Osteocyte (in vitro differentiated cells): ENCODE measurements at regions not wholly inside any gene's neighbourhood (a gene's known extent, or its start where the extent isn't known, plus 50 kb on each side); places are given as distances from the start of the nearest gene placed in this dataset.

Experiments
- DNase-seq: peaks from one replicate; pipeline ENCODE4 v3.0.0; 2021; ENCODE audit warnings: mixed read lengths; ENCODE audit not compliant: unreplicated experiment; ENCODE audit errors: extremely low spot score
- H3K27ac Mint-ChIP-seq: one replicate; pipeline ENCODE4 v1.8.0; 2021; ENCODE audit warnings: mild to moderate bottlenecking, mixed read lengths; ENCODE audit not compliant: unreplicated experiment
- H3K27me3 Mint-ChIP-seq: one replicate; pipeline ENCODE4 v1.8.0; 2021; ENCODE audit warnings: mixed read lengths; ENCODE audit not compliant: unreplicated experiment
- H3K36me3 Mint-ChIP-seq: one replicate; pipeline ENCODE4 v1.8.0; 2021; ENCODE audit warnings: mixed read lengths; ENCODE audit not compliant: unreplicated experiment
- H3K4me1 Mint-ChIP-seq: one replicate; pipeline ENCODE4 v1.8.0; 2021; ENCODE audit warnings: mixed read lengths; ENCODE audit not compliant: unreplicated experiment
- H3K4me3 Mint-ChIP-seq: one replicate; pipeline ENCODE4 v1.8.0; 2021; ENCODE audit warnings: mild to moderate bottlenecking, moderate library complexity, mixed read lengths; ENCODE audit not compliant: unreplicated experiment
- H3K9me3 Mint-ChIP-seq: one replicate; pipeline ENCODE4 v1.8.0; 2021; ENCODE audit warnings: mixed read lengths; ENCODE audit not compliant: unreplicated experiment
- TF ChIP-seq, protein P1 (sequence below): fragments of 200-600 bp; sonication (generic); IDR thresholded peaks from 2 replicates; pipeline ENCODE4 v1.5.0; 2021; ENCODE audit warnings: antibody characterized with exemption, mild to moderate bottlenecking, moderate library complexity

DNA sequence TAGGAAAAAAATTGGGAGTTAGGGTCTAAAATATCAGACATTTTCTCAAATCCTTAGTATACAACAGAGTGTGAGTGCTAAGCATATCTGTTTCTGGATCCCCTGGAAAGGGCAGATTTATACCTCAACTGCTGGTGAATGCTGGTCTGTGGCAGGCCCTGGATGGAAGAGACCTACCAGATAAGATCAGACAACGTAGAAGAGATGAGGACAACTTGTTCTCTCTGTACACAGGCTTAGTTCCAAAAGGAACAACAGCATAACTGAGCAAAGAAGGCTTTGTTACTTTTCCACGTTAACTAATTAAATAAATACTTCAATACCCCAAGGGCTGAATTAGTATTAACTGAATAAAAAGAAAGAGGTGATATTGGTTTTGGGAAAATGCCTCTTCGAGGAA is 1277.3 kb downstream of the SLITRK5 start:
- no peak overlapping the region for H3K4me3 Mint-ChIP-seq
- TF ChIP-seq, protein P1, sequence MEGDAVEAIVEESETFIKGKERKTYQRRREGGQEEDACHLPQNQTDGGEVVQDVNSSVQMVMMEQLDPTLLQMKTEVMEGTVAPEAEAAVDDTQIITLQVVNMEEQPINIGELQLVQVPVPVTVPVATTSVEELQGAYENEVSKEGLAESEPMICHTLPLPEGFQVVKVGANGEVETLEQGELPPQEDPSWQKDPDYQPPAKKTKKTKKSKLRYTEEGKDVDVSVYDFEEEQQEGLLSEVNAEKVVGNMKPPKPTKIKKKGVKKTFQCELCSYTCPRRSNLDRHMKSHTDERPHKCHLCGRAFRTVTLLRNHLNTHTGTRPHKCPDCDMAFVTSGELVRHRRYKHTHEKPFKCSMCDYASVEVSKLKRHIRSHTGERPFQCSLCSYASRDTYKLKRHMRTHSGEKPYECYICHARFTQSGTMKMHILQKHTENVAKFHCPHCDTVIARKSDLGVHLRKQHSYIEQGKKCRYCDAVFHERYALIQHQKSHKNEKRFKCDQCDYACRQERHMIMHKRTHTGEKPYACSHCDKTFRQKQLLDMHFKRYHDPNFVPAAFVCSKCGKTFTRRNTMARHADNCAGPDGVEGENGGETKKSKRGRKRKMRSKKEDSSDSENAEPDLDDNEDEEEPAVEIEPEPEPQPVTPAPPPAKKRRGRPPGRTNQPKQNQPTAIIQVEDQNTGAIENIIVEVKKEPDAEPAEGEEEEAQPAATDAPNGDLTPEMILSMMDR: no peak

DNA sequence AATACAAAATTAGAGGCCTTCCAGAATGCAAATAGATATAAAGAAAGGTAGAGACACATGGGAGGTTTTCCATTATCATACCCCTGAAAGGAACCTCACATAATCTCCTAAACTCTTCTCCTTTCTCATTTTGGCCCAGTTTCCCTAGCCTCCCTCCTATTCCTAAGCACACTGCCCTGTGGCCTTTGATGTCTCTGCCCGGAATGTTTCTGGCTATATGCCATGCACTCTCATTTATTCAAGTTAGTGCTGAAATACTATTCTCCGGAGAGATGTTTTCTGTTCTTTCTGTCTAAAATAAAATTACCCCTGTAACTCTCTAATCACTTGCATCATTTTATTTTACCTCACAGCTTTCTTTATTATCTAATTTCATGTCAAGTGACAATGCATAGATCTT is 1287.7 kb downstream of the SLITRK5 start:
- H3K36me3 Mint-ChIP-seq: no peaks in the 10 kb centered on the region
- no peaks in the 10 kb centered on the region for H3K27me3 Mint-ChIP-seq
- H3K9me3 Mint-ChIP-seq: no peaks in the 10 kb centered on the region
- TF ChIP-seq, protein P1: no peak
- no peak for DNase-seq
- no peak overlapping the region for H3K27ac Mint-ChIP-seq
- H3K4me1 Mint-ChIP-seq: peaks cover 5% of the 10 kb centered on the region
- H3K4me3 Mint-ChIP-seq: no peak overlapping the region

More for the DNA sequence above, 1277.3 kb downstream of the SLITRK5 start:
- no peaks in the 10 kb centered on the region for H3K36me3 Mint-ChIP-seq
- peaks cover 3% of the 10 kb centered on the region for H3K4me1 Mint-ChIP-seq
- H3K9me3 Mint-ChIP-seq: peaks cover 10% of the 10 kb centered on the region
- no peaks in the 10 kb centered on the region for H3K27me3 Mint-ChIP-seq
- H3K27ac Mint-ChIP-seq: no peak overlapping the region
- no peak for DNase-seq

DNA sequence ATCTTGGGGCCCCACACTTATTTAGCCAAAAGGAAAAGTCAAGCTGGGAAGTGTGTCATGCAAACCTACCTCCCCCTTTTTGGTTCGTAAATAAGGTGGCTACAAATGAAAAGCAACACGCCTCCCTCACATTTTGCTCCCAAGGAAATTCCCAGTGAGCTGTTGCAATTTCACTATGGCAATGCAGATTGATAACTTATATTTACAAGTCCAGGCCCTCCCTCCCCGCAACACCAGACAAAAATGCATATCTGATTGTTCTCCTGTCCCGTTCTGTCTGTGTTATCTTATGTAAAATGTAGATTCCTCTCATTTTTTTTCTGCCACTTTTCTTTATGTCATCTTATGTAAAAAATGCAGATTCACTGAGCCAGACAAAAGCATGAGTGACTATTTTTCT is 1305.3 kb downstream of the SLITRK5 start:
- Mint-ChIP-seq H3K4me3 (no peak overlapping the region), H3K4me1 (peaks cover 6% of the 10 kb centered on the region), H3K27me3 (peaks cover 2% of the 10 kb centered on the region), H3K9me3 (peaks cover 3% of the 10 kb centered on the region), H3K36me3 (no peaks in the 10 kb centered on the region), H3K27ac (no peak overlapping the region)
- DNase-seq: no peak
- TF ChIP-seq, protein P1: no peak

DNA sequence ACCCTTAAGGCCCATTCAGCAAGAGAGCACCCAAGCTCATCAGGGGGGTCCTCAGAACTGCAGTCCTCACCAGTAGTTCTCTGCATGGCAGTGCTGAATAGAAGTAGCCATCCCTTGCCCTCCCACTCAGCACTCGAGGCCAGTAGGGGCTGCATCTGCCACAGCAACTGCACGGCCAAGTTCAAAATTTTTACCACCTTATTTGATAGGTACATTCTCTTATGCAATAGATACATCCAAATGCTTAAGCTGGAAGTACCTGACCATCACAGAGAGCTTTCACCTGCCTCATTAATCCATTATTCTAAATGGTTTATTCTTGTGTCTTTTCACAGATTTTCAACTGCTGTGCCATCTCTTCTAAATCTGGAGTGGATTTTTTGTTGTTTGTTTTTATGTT is 1307.4 kb downstream of the SLITRK5 start:
- TF ChIP-seq, protein P1: no peak
- DNase-seq: no peak
- Mint-ChIP-seq H3K36me3 (no peaks in the 10 kb centered on the region), H3K27me3 (peaks cover 2% of the 10 kb centered on the region), H3K4me3 (no peak overlapping the region), H3K4me1 (peaks cover 6% of the 10 kb centered on the region), H3K9me3 (no peaks in the 10 kb centered on the region), H3K27ac (no peak overlapping the region)

DNA sequence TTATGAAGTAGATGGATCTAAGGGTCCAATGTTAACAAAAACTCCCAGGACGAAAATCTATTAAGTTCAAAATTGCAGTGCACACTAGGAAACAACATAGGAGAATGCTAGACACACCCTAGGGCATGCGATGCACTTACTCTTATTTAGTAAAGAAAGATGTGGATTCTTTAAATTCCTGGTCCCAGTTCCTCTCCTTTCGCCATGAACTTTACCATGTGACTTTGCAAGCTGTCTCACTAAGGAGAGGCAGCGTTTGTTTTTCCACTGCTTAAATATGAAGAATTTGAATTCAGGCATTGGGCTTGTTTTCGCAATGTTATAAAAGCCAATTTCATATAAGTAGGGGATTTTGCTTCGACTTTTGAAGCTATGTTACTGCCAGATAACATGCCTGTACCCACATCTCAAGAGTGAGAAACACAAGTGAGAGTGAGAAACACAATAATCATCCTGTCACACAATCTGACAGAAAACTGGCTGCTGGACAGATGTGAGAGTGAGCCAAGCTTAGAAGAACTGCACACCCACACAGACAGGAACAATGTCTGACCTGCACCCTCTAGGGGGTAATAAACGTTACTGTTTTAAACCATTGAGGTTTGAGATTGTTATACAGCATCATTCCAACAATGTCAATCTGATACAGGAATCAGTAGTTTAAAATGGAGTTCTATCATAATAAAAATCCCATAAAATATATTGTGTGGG is 1308.4 kb downstream of the SLITRK5 start:
- TF ChIP-seq, protein P1: peak; percentile 33
- DNase-seq: no peak
- Mint-ChIP-seq H3K27me3 (no peaks in the 10 kb centered on the region), H3K4me3 (no peak overlapping the region), H3K4me1 (peaks cover 6% of the 10 kb centered on the region), H3K27ac (no peak overlapping the region), H3K36me3 (no peaks in the 10 kb centered on the region), H3K9me3 (no peaks in the 10 kb centered on the region)
